Trophoblast cell (in vitro differentiated cells and primary cell): ENCODE measurements at regions not wholly inside any gene's neighbourhood (a gene's known extent, or its start where the extent isn't known, plus 50 kb on each side); places are given as distances from the start of the nearest gene placed in this dataset.
A peak's percentile ranks its signal among the peaks of the same experiment; 100 is the strongest.

Experiments used
- DNase-seq, 2 donors: peaks; one replicate each; pipeline ENCODE4 v3.0.0-alpha.2; 2016
- H2AFZ ChIP-seq: 2 replicates; pipeline ENCODE4 v1.6.1; 2013; ENCODE audit warnings: low read length, moderate library complexity, mild to moderate bottlenecking; ENCODE audit not compliant: insufficient read depth, poor library complexity
- H2AK5ac ChIP-seq: 2 replicates; pipeline ENCODE4 v1.6.1; 2013; ENCODE audit warnings: mild to moderate bottlenecking, low read length
- H2BK120ac ChIP-seq: 2 replicates; pipeline ENCODE4 v1.6.1; 2013; ENCODE audit warnings: low read length, mild to moderate bottlenecking, moderate library complexity; ENCODE audit not compliant: insufficient read depth, poor library complexity
- H2BK12ac ChIP-seq: 2 replicates; pipeline ENCODE4 v1.6.1; 2013; ENCODE audit warnings: mild to moderate bottlenecking, low read length, moderate library complexity
- H2BK5ac ChIP-seq: 2 replicates; pipeline ENCODE4 v1.6.1; 2013; ENCODE audit warnings: low read length, low read depth, moderate library complexity, mild to moderate bottlenecking; ENCODE audit not compliant: poor library complexity
- H3K14ac ChIP-seq: 2 replicates; pipeline ENCODE4 v1.6.1; 2013; ENCODE audit warnings: mild to moderate bottlenecking, low read length
- H3K18ac ChIP-seq: 2 replicates; pipeline ENCODE4 v1.6.1; 2013; ENCODE audit warnings: mild to moderate bottlenecking, low read length
- H3K23ac ChIP-seq: 2 replicates; pipeline ENCODE4 v1.6.1; 2013; ENCODE audit warnings: low read length
- H3K27ac ChIP-seq: 2 replicates; pipeline ENCODE4 v1.5.1; 2013; ENCODE audit warnings: low read depth, mild to moderate bottlenecking, inconsistent platforms, low read length, moderate library complexity
- H3K27me3 ChIP-seq: 2 replicates; pipeline ENCODE4 v1.6.1; 2013; ENCODE audit warnings: inconsistent platforms, mild to moderate bottlenecking, low read length, moderate library complexity; ENCODE audit not compliant: insufficient read depth
- H3K36me3 ChIP-seq, 2 experiments: 1 replicate in 1 of 2; 2 replicates in 1 of 2; pipeline ENCODE4 v1.6.1; 2013; ENCODE audit warnings: low read length in 2 of 2, mild to moderate bottlenecking in 2 of 2, moderate library complexity in 1 of 2; ENCODE audit not compliant: insufficient read depth in 2 of 2, control insufficient read depth in 1 of 2
- H3K4ac ChIP-seq: 2 replicates; pipeline ENCODE4 v1.6.1; 2013; ENCODE audit warnings: low read depth, mild to moderate bottlenecking, low read length, moderate library complexity
- H3K4me1 ChIP-seq, 2 experiments: 1 replicate in 1 of 2; 2 replicates in 1 of 2; pipeline ENCODE4 v1.6.1; 2013; ENCODE audit warnings: low read length in 2 of 2, mild to moderate bottlenecking in 2 of 2, moderate library complexity in 1 of 2; ENCODE audit not compliant: insufficient read depth in 2 of 2, control insufficient read depth in 1 of 2
- H3K4me2 ChIP-seq: 2 replicates; pipeline ENCODE4 v1.6.1; 2013; ENCODE audit warnings: inconsistent platforms, mild to moderate bottlenecking, low read length, moderate library complexity
- H3K4me3 ChIP-seq: 2 replicates; pipeline ENCODE4 v1.5.1; 2013; ENCODE audit warnings: mild to moderate bottlenecking, low read depth, low read length, inconsistent platforms
- H3K79me1 ChIP-seq: one replicate; pipeline ENCODE4 v1.6.1; 2013; ENCODE audit warnings: low read length
- H3K79me2 ChIP-seq: 2 replicates; pipeline ENCODE4 v1.6.1; 2013; ENCODE audit warnings: low read length, mild to moderate bottlenecking; ENCODE audit not compliant: control insufficient read depth, insufficient read depth, poor library complexity
- H3K9ac ChIP-seq: 2 replicates; pipeline ENCODE4 v1.6.1; 2013; ENCODE audit warnings: mild to moderate bottlenecking, low read length
- H3K9me3 ChIP-seq: 2 replicates; pipeline ENCODE4 v1.6.1; 2013; ENCODE audit warnings: low read depth, mild to moderate bottlenecking, control low read depth, inconsistent platforms, low read length; ENCODE audit not compliant: insufficient read depth
- H4K12ac ChIP-seq: 2 replicates; pipeline ENCODE4 v1.6.1; 2013; ENCODE audit warnings: low read depth, mild to moderate bottlenecking, low read length, moderate library complexity
- H4K8ac ChIP-seq: 2 replicates; pipeline ENCODE4 v1.6.1; 2013; ENCODE audit warnings: low read depth, mild to moderate bottlenecking, low read length, moderate library complexity
- H4K91ac ChIP-seq: one replicate; pipeline ENCODE4 v1.6.1; 2013; ENCODE audit warnings: low read depth, mild to moderate bottlenecking, low read length, moderate library complexity
- WGBS: extraction: QIAGEN DNeasy Blood & Tissue Kit; methylation state at CpG from one replicate; pipeline ENCODE4 v1.1.7; 2013; ENCODE audit warnings: missing lambda C conversion rate; ENCODE audit not compliant: insufficient read length, insufficient coverage; ENCODE audit errors: extremely low coverage; 5-methylcytosine and 5-hydroxymethylcytosine counted together

DNA sequence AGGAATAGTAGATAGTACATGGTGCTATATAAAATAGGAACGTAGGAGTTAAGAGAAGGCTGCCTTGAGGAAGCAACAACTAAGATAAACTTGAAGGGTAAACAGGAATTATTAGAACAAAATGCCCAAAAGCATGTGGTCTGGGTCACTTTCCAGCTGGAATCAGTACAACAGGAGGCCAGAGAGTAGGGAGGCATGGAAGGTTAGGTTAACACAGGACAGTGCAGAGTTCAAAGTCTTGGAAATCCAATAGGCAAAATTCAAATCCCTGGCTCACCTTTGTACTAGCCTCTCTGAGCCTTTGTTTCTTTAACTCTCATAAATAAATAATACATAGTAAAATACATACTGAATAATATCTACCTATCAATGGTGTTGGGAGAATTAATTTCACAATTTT lies 69.0 kb upstream of the NEK7 start:
- H3K14ac ChIP-seq: no peak overlapping the region
- H3K9ac ChIP-seq: no peak overlapping the region
- no peak overlapping the region for H3K4me3 ChIP-seq
- H3K18ac ChIP-seq: no peak overlapping the region
- H3K4me1 ChIP-seq: no peaks in the 10 kb centered on the region
- H3K4ac ChIP-seq: no peak overlapping the region
- no peak overlapping the region for H4K8ac ChIP-seq
- H2AFZ ChIP-seq: no peak overlapping the region
- H3K9me3 ChIP-seq: no peaks in the 10 kb centered on the region
- no peaks in the 10 kb centered on the region for H3K27me3 ChIP-seq
- H4K91ac ChIP-seq: no peak overlapping the region
- H3K27ac ChIP-seq: no peak overlapping the region
- DNase-seq: no peak
- no peak overlapping the region for H2BK12ac ChIP-seq
- no peak overlapping the region for H4K12ac ChIP-seq
- H3K79me2 ChIP-seq: no peaks in the 10 kb centered on the region
- no peak overlapping the region for H2BK5ac ChIP-seq
- H3K36me3 ChIP-seq: no peaks in the 10 kb centered on the region
- no peak overlapping the region for H2AK5ac ChIP-seq
- no peak overlapping the region for H3K4me2 ChIP-seq
- 100% methylated on average over 1 of the region's 1 CpG for WGBS
- H2BK120ac ChIP-seq: no peak overlapping the region
- no peaks in the 10 kb centered on the region for H3K79me1 ChIP-seq
- H3K23ac ChIP-seq: no peak overlapping the region

DNA sequence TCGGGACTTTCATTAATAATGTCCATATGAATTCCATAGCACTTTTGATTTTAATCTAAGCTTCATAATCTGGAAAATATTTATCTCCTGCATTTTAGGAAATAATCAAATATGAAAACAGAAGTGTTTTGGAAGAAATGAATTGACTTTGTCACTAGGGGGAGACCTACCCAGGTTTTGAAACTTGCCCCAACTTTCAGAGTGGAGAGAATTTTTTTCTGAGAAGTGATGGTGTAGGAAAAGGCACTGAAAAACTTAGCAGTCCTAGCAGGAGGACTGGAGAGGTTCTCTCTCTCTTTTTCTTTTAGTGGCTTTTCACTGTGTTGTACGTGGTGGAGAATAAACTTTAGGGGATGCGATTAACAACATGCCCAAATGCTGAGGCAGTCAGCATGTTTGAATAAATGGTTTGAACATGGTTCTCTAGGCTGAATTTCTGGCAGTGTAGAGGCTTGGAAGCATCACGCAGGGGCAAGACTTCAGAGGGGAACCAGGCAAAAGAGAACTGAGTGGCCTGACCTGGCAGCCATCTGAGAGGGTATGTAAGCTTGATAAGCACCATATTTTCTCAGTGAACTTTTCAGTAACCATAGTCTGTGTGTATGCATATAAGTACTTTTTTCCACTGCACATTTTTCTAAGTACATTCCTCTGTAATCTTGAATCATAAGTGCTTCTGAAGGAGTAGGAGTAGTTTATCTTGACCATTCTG lies 68.3 kb upstream of the NEK7 start:
- WGBS: no CpG with 5 or more reads among the region's 4 CpGs

DNA sequence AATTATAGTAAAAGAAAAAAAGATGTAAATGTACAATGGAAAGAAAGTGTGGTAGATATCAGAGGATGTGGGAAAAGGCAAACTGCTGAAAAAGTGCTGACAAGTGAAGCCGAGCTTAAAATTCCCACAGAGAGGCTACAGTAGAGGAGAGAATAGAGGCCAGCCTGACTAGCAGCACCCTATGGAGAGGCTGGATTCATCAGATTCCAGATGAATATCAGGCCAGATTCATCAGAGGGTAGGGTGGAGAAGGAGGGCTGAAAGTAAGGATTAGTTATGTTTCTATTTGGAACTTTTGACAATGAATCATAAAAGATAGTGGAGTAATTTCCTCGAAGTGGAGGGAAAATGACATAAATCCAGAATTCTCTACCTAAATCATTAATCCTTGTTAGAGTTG lies 60.4 kb upstream of the NEK7 start:
- Histone ChIP-seq H2BK12ac (no peak overlapping the region), H3K4me3 (no peak overlapping the region), H3K79me1 (no peaks in the 10 kb centered on the region), H4K8ac (no peak overlapping the region), H3K23ac (no peak overlapping the region), H2AK5ac (no peak overlapping the region), H2BK5ac (no peak overlapping the region), H3K27me3 (no peaks in the 10 kb centered on the region), H3K36me3 (no peaks in the 10 kb centered on the region), H3K4me2 (no peak overlapping the region), H3K4me1 (no peaks in the 10 kb centered on the region), H3K9me3 (no peaks in the 10 kb centered on the region), H3K4ac (no peak overlapping the region), H3K27ac (no peak overlapping the region), H3K18ac (no peak overlapping the region), H3K9ac (no peak overlapping the region), H2AFZ (no peak overlapping the region), H4K91ac (no peak overlapping the region), H2BK120ac (no peak overlapping the region), H3K79me2 (no peaks in the 10 kb centered on the region), H4K12ac (no peak overlapping the region), H3K14ac (no peak overlapping the region)
- no CpG with 5 or more reads among the region's 2 CpGs for WGBS
- DNase-seq: peak in 1 of 2 donors; percentile 36

More for the DNA sequence above, 68.3 kb upstream of the NEK7 start:
- H3K9ac ChIP-seq: peak overlapping the region; percentile 65
- no peak overlapping the region for H4K91ac ChIP-seq
- H2AFZ ChIP-seq: no peak overlapping the region
- H4K8ac ChIP-seq: no peak overlapping the region
- H4K12ac ChIP-seq: no peak overlapping the region
- no peak overlapping the region for H3K18ac ChIP-seq
- H3K27ac ChIP-seq: no peak overlapping the region
- H3K9me3 ChIP-seq: no peaks in the 10 kb centered on the region
- no peak overlapping the region for H3K4me2 ChIP-seq
- no peak overlapping the region for H3K14ac ChIP-seq
- no peak overlapping the region for H2AK5ac ChIP-seq
- H3K23ac ChIP-seq: no peak overlapping the region
- H3K36me3 ChIP-seq: no peaks in the 10 kb centered on the region
- H3K4ac ChIP-seq: no peak overlapping the region
- H3K79me2 ChIP-seq: no peaks in the 10 kb centered on the region
- no peaks in the 10 kb centered on the region for H3K27me3 ChIP-seq
- no peak overlapping the region for H2BK5ac ChIP-seq
- H3K4me1 ChIP-seq: no peaks in the 10 kb centered on the region
- DNase-seq: peak in 1 of 2 donors; percentile 67
- no peak overlapping the region for H2BK120ac ChIP-seq
- no peak overlapping the region for H3K4me3 ChIP-seq
- no peak overlapping the region for H2BK12ac ChIP-seq
- no peaks in the 10 kb centered on the region for H3K79me1 ChIP-seq

DNA sequence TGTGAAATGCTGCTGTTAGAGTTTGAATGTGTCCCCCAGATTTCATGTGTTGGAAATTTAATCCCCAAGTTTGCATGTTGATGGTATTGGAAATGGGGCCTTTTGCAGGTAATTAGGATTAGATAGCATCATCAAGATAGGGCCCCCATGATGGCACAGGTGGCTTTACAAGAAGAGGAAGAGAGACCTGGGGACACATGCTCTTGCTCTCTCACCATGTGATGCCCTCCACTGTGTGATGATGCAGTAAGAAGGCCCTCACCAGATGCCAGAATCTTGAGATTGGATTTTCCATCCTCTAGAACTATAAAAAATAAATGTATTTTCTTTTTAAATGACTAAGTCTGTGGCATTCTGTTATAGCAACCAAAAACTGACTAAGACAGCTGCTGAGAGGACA lies 57.0 kb upstream of the NEK7 start:
- H3K4me2 ChIP-seq: no peak overlapping the region
- peaks cover 0 to 2% of the 10 kb centered on the region in 2 experiments for H3K4me1 ChIP-seq
- H3K14ac ChIP-seq: no peak overlapping the region
- no peak overlapping the region for H2BK12ac ChIP-seq
- no peak overlapping the region for H3K23ac ChIP-seq
- no peaks in the 10 kb centered on the region for H3K79me1 ChIP-seq
- no peak overlapping the region for H3K9ac ChIP-seq
- no peak overlapping the region for H4K8ac ChIP-seq
- H4K91ac ChIP-seq: no peak overlapping the region
- no peak overlapping the region for H2BK5ac ChIP-seq
- no peaks in the 10 kb centered on the region for H3K9me3 ChIP-seq
- no peak overlapping the region for H3K4me3 ChIP-seq
- no peaks in the 10 kb centered on the region for H3K79me2 ChIP-seq
- H2AK5ac ChIP-seq: no peak overlapping the region
- H3K4ac ChIP-seq: no peak overlapping the region
- DNase-seq: no peak
- H3K27me3 ChIP-seq: no peaks in the 10 kb centered on the region
- no peaks in the 10 kb centered on the region for H3K36me3 ChIP-seq
- no peak overlapping the region for H4K12ac ChIP-seq
- no peak overlapping the region for H3K27ac ChIP-seq
- no peak overlapping the region for H3K18ac ChIP-seq
- no peak overlapping the region for H2BK120ac ChIP-seq
- no peak overlapping the region for H2AFZ ChIP-seq
